ENCODE measurements at regions not wholly inside any gene's neighbourhood (a gene's known extent, or its start where the extent isn't known, plus 50 kb on each side); places are given as distances from the start of the nearest gene placed in this dataset.

DNA sequence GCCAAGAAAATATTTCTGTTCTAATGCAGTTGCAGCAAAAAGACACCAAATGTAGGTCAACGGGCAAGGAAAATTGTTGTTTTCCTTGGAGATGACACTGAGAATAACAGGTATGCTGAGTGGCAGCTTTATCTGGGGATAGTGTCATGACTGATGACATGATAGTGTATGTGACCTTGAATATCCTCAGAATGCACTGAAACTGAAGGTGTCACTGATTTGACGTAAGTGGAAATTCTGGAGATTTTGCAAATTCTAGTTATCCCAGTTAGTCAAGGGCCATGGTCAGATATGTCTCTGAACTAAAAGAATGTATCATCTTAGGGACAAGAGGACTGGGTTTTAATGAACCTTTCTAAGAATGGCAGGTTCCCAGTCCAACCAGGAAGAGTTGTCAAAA is 138.0 kb upstream of the C9orf72 start (continued):
- TF ChIP-seq, protein P1, sequence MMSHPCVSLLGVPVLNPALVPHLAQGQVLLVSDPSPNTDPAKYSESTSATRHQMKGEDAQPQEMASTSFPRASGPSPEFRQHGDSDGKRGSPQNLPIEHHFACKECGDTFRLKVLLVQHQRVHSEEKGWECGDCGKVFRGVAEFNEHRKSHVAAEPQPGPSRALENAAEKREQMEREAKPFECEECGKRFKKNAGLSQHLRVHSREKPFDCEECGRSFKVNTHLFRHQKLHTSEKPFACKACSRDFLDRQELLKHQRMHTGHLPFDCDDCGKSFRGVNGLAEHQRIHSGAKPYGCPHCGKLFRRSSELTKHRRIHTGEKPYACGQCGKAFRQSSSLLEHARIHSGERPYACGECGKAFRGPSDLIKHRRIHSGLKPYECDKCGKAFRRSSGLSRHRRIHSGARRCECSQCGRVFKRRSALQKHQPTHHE (CRISPR knock-in tag; IDR thresholded peaks at IDR 0.05; ENCODE audit: borderline replicate concordance): no peak
- TF ChIP-seq NR2F1 (CRISPR knock-in tag; IDR thresholded peaks at IDR 0.05) (no peak), SPEN (CRISPR knock-in tag; IDR thresholded peaks at IDR 0.05; ENCODE audit: low read depth) (no peak)

DNA sequence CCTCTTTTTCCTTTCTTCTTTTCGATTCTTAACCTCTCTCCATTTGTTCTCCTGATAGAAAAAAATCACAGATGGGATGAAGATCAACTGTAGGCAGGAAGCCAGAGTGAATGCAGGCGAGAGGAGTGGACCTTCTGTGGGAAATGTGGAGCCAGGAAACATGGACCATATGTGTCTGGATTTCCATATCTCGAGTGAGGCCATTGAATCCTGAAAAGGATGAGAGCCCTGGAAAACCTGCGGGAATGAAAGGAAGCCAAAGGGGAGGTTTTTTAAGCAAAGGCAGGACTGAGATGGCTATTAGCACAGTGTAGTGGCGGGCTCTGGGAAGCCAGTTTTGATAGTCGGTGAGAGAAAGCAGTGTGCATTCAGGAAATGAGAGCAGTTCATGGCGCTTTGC is 139.5 kb upstream of the C9orf72 start:
- DNase-seq (ENCODE audit: low spot score) (no peak), FAIRE-seq (no peak), ATAC-seq (no peak)
- Histone ChIP-seq H3K9me3 (ENCODE audit: low read length) (no peaks in the 10 kb centered on the region), H4K20me1 (ENCODE audit: insufficient read depth, low read length) (no peaks in the 10 kb centered on the region), H3K36me3 (replicated peaks in 1 of 2; ENCODE audit: control insufficient read depth in 1 of 2, insufficient read depth in 2 of 2, low read length in 2 of 2) (no peaks in the 10 kb centered on the region), H3K27ac (ENCODE audit: extremely low read length, insufficient read depth, low read length) (no peak overlapping the region), H3K9ac (ENCODE audit: insufficient read depth, low read depth, low read length) (no peak overlapping the region), H2AFZ (ENCODE audit: low read length) (no peak overlapping the region), H3K79me2 (ENCODE audit: insufficient read depth, low read length) (no peaks in the 10 kb centered on the region), H3K27me3 (ENCODE audit: control insufficient read depth in 1 of 2, insufficient read depth in 2 of 2, low read length in 2 of 2) (no peaks in the 10 kb centered on the region), H3K4me2 (ENCODE audit: low read depth, low read length) (no peak overlapping the region), H3K4me3 (replicated peaks in 1 of 3; ENCODE audit: insufficient read depth in 1 of 3, low read depth in 2 of 3, low read length in 3 of 3) (no peak overlapping the region), H3K4me1 (ENCODE audit: insufficient read depth, low read length) (no peaks in the 10 kb centered on the region)
- in situ Hi-C loops (cut with HindIII; ENCODE audit: extremely low pct_ligation_motif_present, low pct_unique_long_range_greater_than_20kb): no loop called here
- WGBS (ENCODE audit: low lambda C conversion rate): 21% methylated on average over 7 of the region's 7 CpGs
- TF ChIP-seq ADNP (CRISPR knock-in tag; IDR thresholded peaks at IDR 0.05) (no peak), ZNF335 (CRISPR knock-in tag; IDR thresholded peaks at IDR 0.05) (no peak), ZNF749 (CRISPR knock-in tag; IDR thresholded peaks at IDR 0.05; ENCODE audit: borderline replicate concordance) (no peak), NR2F6 (IDR thresholded peaks at IDR 0.05) (no peak), NR2F6 (CRISPR knock-in tag; IDR thresholded peaks at IDR 0.05) (no peak), ZNF652 (CRISPR knock-in tag; IDR thresholded peaks at IDR 0.05; ENCODE audit: borderline replicate concordance, low read depth) (no peak), PITX1 (CRISPR knock-in tag; IDR thresholded peaks at IDR 0.05) (no peak), SIX1 (CRISPR knock-in tag; IDR thresholded peaks at IDR 0.05; ENCODE audit: borderline replicate concordance) (no peak), ZNF496 (CRISPR knock-in tag; IDR thresholded peaks at IDR 0.05; ENCODE audit: insufficient replicate concordance) (no peak), ZNF468 (CRISPR knock-in tag; IDR thresholded peaks at IDR 0.05) (no peak), ZNF460 (CRISPR knock-in tag; IDR thresholded peaks at IDR 0.05; ENCODE audit: borderline replicate concordance) (no peak)
- TF ChIP-seq, protein P2, sequence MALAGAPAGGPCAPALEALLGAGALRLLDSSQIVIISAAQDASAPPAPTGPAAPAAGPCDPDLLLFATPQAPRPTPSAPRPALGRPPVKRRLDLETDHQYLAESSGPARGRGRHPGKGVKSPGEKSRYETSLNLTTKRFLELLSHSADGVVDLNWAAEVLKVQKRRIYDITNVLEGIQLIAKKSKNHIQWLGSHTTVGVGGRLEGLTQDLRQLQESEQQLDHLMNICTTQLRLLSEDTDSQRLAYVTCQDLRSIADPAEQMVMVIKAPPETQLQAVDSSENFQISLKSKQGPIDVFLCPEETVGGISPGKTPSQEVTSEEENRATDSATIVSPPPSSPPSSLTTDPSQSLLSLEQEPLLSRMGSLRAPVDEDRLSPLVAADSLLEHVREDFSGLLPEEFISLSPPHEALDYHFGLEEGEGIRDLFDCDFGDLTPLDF (CRISPR knock-in tag; IDR thresholded peaks at IDR 0.05): no peak
- intact Hi-C loops (cut with micrococcal nuclease; ENCODE audit: unreplicated experiment): no loop called here
- no TSS peak for BruUV-seq (replicated peaks)
- ChIA-PET POLR2A (no interaction called here), CTCF (ENCODE audit: low intra/inter-chr PET ratio, low total read pairs) (no interaction called here)
